Keratinocyte (primary cell): ENCODE measurements at regions not wholly inside any gene's neighbourhood (a gene's known extent, or its start where the extent isn't known, plus 50 kb on each side); places are given as distances from the start of the nearest gene placed in this dataset.

Source experiments
- DNase-seq: peaks from one replicate; pipeline ENCODE4 v3.0.0-alpha.2; 2011; ENCODE audit warnings: low read depth, missing footprints, low spot score
- FAIRE-seq: peaks from 2 replicates; lab custom pipeline; 2011; peaks lifted over from hg19 to GRCh38; lab: Jason Lieb, UNC
- H2AFZ ChIP-seq: 2 replicates; pipeline ENCODE4 v1.6.0; 2012; ENCODE audit warnings: low read length, control low read depth, inconsistent platforms; ENCODE audit not compliant: control insufficient read depth
- H3K27ac ChIP-seq: 2 replicates; pipeline ENCODE4 v1.5.1; 2011; ENCODE audit warnings: low read length; ENCODE audit not compliant: control insufficient read depth, insufficient read depth
- H3K27me3 ChIP-seq: 3 replicates; pipeline ENCODE4 v1.6.0; 2011; ENCODE audit warnings: low read length; ENCODE audit not compliant: control insufficient read depth, insufficient read depth; ENCODE audit errors: extremely low read depth
- H3K36me3 ChIP-seq, 2 experiments: 2 replicates in 1 of 2; 3 replicates in 1 of 2; pipeline ENCODE4 v1.5.1; 2011; ENCODE audit warnings: low read length in 2 of 2, mild to moderate bottlenecking in 1 of 2; ENCODE audit not compliant: control insufficient read depth in 2 of 2, insufficient read depth in 2 of 2; ENCODE audit errors: extremely low read depth in 1 of 2
- H3K4me1 ChIP-seq: 3 replicates; pipeline ENCODE4 v1.5.1; 2011; ENCODE audit warnings: low read length; ENCODE audit not compliant: control insufficient read depth, insufficient read depth; ENCODE audit errors: extremely low read depth
- H3K4me2 ChIP-seq: 3 replicates; pipeline ENCODE4 v1.6.0; 2011; ENCODE audit warnings: low read depth, low read length; ENCODE audit not compliant: control insufficient read depth, insufficient read depth; ENCODE audit errors: extremely low read depth
- H3K4me3 ChIP-seq, 3 experiments: fragments of 200-600 bp in 1 of 3; sonication (generic) in 1 of 3; 2 replicates in 2 of 3; 3 replicates in 1 of 3; pipeline ENCODE4 v1.5.1; 2011 to 2016; ENCODE audit warnings: low read length in 3 of 3, mild to moderate bottlenecking in 3 of 3, control low read depth in 2 of 3, inconsistent platforms in 1 of 3, low read depth in 1 of 3, mixed read lengths in 1 of 3, mixed run types in 1 of 3, moderate library complexity in 1 of 3; ENCODE audit not compliant: control insufficient read depth in 2 of 3, insufficient read depth in 2 of 3; ENCODE audit errors: extremely low read depth in 1 of 3
- H3K79me2 ChIP-seq: 2 replicates; pipeline ENCODE4 v1.6.0; 2012; ENCODE audit warnings: low read length; ENCODE audit not compliant: control insufficient read depth, insufficient read depth
- H3K9ac ChIP-seq: 3 replicates; pipeline ENCODE4 v1.6.0; 2011; ENCODE audit warnings: low read length; ENCODE audit not compliant: control insufficient read depth, insufficient read depth; ENCODE audit errors: extremely low read depth
- H3K9me1 ChIP-seq: 3 replicates; pipeline ENCODE4 v1.6.0; 2011; ENCODE audit warnings: low read length; ENCODE audit not compliant: control insufficient read depth, insufficient read depth; ENCODE audit errors: extremely low read depth
- H3K9me3 ChIP-seq: 2 replicates; pipeline ENCODE4 v1.5.1; 2012; ENCODE audit warnings: low read depth, low read length; ENCODE audit not compliant: control insufficient read depth
- H4K20me1 ChIP-seq: 3 replicates; pipeline ENCODE4 v1.6.0; 2011; ENCODE audit warnings: low read length; ENCODE audit not compliant: control insufficient read depth, insufficient read depth; ENCODE audit errors: extremely low read depth
- CTCF ChIP-seq, 3 experiments: IDR thresholded peaks in 1 of 3; conservative IDR thresholded peaks in 1 of 3; optimal IDR thresholded peaks in 1 of 3; 2 replicates in 2 of 3; 3 replicates in 1 of 3; pipeline versions ENCODE3 to v1.5.1; 2011; ENCODE audit warnings: low read length in 3 of 3, mild to moderate bottlenecking in 3 of 3, moderate library complexity in 2 of 3, control low read depth in 1 of 3, inconsistent platforms in 1 of 3; ENCODE audit not compliant: insufficient read depth in 2 of 3; ENCODE audit errors: extremely low read depth in 1 of 3
- EZH2 ChIP-seq: IDR thresholded peaks from one replicate; pipeline ENCODE4 v1.6.1; 2012; ENCODE audit warnings: inconsistent platforms, mild to moderate bottlenecking, low read length, moderate library complexity
- dilution Hi-C: fragments of 300-500 bp; cut with MboI; formaldehyde crosslinking; loops from one replicate; pipeline ENCODE4 v1.7.0; 2020; ENCODE audit warnings: low sequenced_read_pairs; ENCODE audit not compliant: extremely low pct_ligation_motif_present

DNA sequence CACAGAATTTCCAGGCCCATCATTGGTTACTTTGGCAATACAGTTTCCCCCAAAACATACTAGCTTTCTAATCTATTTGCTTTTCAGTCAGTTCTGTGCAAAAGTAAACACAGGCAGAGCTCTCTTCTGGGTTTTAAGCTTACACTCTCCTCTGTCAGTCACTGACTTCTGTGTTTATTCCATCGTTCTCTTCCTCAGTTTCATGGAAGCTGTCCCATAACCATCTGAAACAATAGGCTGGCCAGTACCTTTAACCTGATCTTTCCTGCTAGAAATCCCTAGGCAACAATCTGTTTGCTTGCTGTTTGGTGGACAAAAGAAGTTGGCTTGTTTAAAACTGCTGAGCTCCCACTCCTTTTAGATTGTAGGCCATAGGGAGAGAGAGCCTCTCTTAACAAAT lies 431.5 kb downstream of the HACE1 start:
- no peak for TF ChIP-seq EZH2
- TF ChIP-seq CTCF (optimal IDR thresholded peaks at IDR 0.05 in 1 of 3, IDR thresholded peaks at IDR 0.05 in 1 of 3, conservative IDR thresholded peaks at IDR 0.05 in 1 of 3; ENCODE audit: extremely low read depth in 1 of 3, insufficient read depth in 2 of 3, low read length in 3 of 3), result no peak
- H3K4me1 ChIP-seq, result no peaks in the 10 kb centered on the region
- H3K4me3 ChIP-seq, result no peak overlapping the region
- no peaks in the 10 kb centered on the region for H3K9me3 ChIP-seq
- no peak for DNase-seq
- H3K9ac ChIP-seq, result no peak overlapping the region
- no peak overlapping the region for H2AFZ ChIP-seq
- no peak overlapping the region for H3K4me2 ChIP-seq
- H3K9me1 ChIP-seq, result no peaks in the 10 kb centered on the region
- no peaks in the 10 kb centered on the region for H3K27me3 ChIP-seq
- H4K20me1 ChIP-seq, result no peaks in the 10 kb centered on the region
- FAIRE-seq, result no peak
- no peak overlapping the region for H3K27ac ChIP-seq
- H3K79me2 ChIP-seq, result no peaks in the 10 kb centered on the region
- no peaks in the 10 kb centered on the region for H3K36me3 ChIP-seq
- dilution Hi-C loops, result no loop called here

DNA sequence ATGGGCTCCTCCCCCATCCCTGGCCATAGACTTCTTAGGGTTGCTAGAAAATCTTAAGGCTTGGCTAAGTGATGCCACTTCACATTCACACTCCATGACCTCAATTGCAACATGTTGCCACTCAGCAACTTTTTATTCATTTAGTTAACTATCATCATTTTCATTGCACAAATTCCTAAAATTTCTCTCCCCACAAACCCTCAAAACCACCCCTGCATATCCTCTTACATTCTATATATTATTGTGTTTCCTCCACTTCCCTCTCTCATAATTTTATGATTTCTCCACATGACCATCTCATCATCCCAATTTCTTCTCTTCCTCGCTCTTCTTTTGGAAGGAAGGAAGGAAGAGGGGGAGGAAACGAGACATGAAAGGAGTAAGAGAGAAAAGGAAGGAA lies 436.0 kb downstream of the HACE1 start:
- H3K27me3 ChIP-seq, result no peaks in the 10 kb centered on the region
- dilution Hi-C loops, result no loop called here
- no peaks in the 10 kb centered on the region for H4K20me1 ChIP-seq
- H3K36me3 ChIP-seq, result no peaks in the 10 kb centered on the region
- H3K9ac ChIP-seq, result no peak overlapping the region
- H3K4me2 ChIP-seq, result no peak overlapping the region
- no peak overlapping the region for H3K4me3 ChIP-seq
- H3K79me2 ChIP-seq, result no peaks in the 10 kb centered on the region
- no peaks in the 10 kb centered on the region for H3K4me1 ChIP-seq
- H2AFZ ChIP-seq, result no peak overlapping the region
- no peak overlapping the region for H3K27ac ChIP-seq
- FAIRE-seq (no peak), DNase-seq (no peak)
- H3K9me3 ChIP-seq, result no peaks in the 10 kb centered on the region
- TF ChIP-seq CTCF (optimal IDR thresholded peaks at IDR 0.05 in 1 of 3, IDR thresholded peaks at IDR 0.05 in 1 of 3, conservative IDR thresholded peaks at IDR 0.05 in 1 of 3; ENCODE audit: extremely low read depth in 1 of 3, insufficient read depth in 2 of 3, low read length in 3 of 3) (no peak), EZH2 (no peak)
- H3K9me1 ChIP-seq, result no peaks in the 10 kb centered on the region
